ENCODE measurements at regions not wholly inside any gene's neighbourhood (a gene's known extent, or its start where the extent isn't known, plus 50 kb on each side); places are given as distances from the start of the nearest gene placed in this dataset.

- H4K20me1 ChIP-seq (ENCODE audit: insufficient read depth, low read length): no peaks in the 10 kb centered on the region
- no peaks in the 10 kb centered on the region for H3K9me3 ChIP-seq (replicated peaks in 1 of 2; ENCODE audit: control insufficient read depth in 1 of 2, insufficient read depth in 1 of 2, low read length in 2 of 2)
- no peaks in the 10 kb centered on the region for H3K4me1 Mint-ChIP-seq
- TF ChIP-seq CTCF (IDR thresholded peaks at IDR 0.05): no peak
- no peak overlapping the region for H3K4me3 Mint-ChIP-seq
- no peaks in the 10 kb centered on the region for H3K79me2 ChIP-seq (ENCODE audit: insufficient read depth, low read length)
- no peak overlapping the region for H3K27ac ChIP-seq (ENCODE audit: low read depth in 1 of 2, low read length in 2 of 2)
- WGBS (ENCODE audit: insufficient coverage): 87% methylated on average over 12 of the region's 18 CpGs
- H3K9me3 Mint-ChIP-seq: peaks cover 0 to 2% (median 0%) of the 10 kb centered on the region in 7 donors
- no peaks in the 10 kb centered on the region for H3K27me3 ChIP-seq (ENCODE audit: control insufficient read depth in 2 of 2, insufficient read depth in 2 of 2, low read length in 2 of 2)
- no peak overlapping the region for H3K4me3 ChIP-seq (replicated peaks in 1 of 3; ENCODE audit: low read depth in 2 of 3, low read length in 3 of 3)
- H3K27me3 Mint-ChIP-seq (ENCODE audit: low read depth in 3 of 3): peaks cover 4 to 9% (median 4%) of the 10 kb centered on the region in 3 donors
- no peak overlapping the region for H2AFZ ChIP-seq (ENCODE audit: insufficient read depth, low read depth, low read length, poor library complexity, severe bottlenecking)
- H3K9ac ChIP-seq (ENCODE audit: insufficient read depth, low read length, poor library complexity, severe bottlenecking): no peak overlapping the region
- H3K4me2 ChIP-seq (replicated peaks; ENCODE audit: extremely low read depth, low read length, poor library complexity, severe bottlenecking): no peak overlapping the region
- H3K36me3 ChIP-seq (replicated peaks in 1 of 2; ENCODE audit: control insufficient read depth in 1 of 2, insufficient read depth in 2 of 2, low read length in 2 of 2): no peaks in the 10 kb centered on the region
- no peaks in the 10 kb centered on the region for H3K4me1 ChIP-seq (ENCODE audit: control insufficient read depth in 1 of 2, insufficient read depth in 2 of 2, low read length in 2 of 2)
- no peak for DNase-seq
- no peak overlapping the region for H3K27ac Mint-ChIP-seq
- no peaks in the 10 kb centered on the region for H3K36me3 Mint-ChIP-seq
- intact Hi-C loops (cut with micrococcal nuclease): no loop called here
Observed at GRCh38 chr1:5502311-5503194, 489.7 kb downstream of the NPHP4 start.

GRCh38 chr1:5501206-5501930 lies 490.9 kb downstream of the NPHP4 start:
- Histone ChIP-seq H3K36me3 (replicated peaks in 1 of 2; ENCODE audit: control insufficient read depth in 1 of 2, insufficient read depth in 2 of 2, low read length in 2 of 2) (no peaks in the 10 kb centered on the region), H3K9me3 (replicated peaks in 1 of 2; ENCODE audit: control insufficient read depth in 1 of 2, insufficient read depth in 1 of 2, low read length in 2 of 2) (no peaks in the 10 kb centered on the region), H2AFZ (ENCODE audit: insufficient read depth, low read depth, low read length, poor library complexity, severe bottlenecking) (no peak overlapping the region), H3K9ac (ENCODE audit: insufficient read depth, low read length, poor library complexity, severe bottlenecking) (no peak overlapping the region), H3K4me3 (replicated peaks in 1 of 3; ENCODE audit: low read depth in 2 of 3, low read length in 3 of 3) (no peak overlapping the region), H3K4me2 (replicated peaks; ENCODE audit: extremely low read depth, low read length, poor library complexity, severe bottlenecking) (no peak overlapping the region), H4K20me1 (ENCODE audit: insufficient read depth, low read length) (no peaks in the 10 kb centered on the region), H3K27me3 (ENCODE audit: control insufficient read depth in 2 of 2, insufficient read depth in 2 of 2, low read length in 2 of 2) (no peaks in the 10 kb centered on the region), H3K27ac (ENCODE audit: low read depth in 1 of 2, low read length in 2 of 2) (no peak overlapping the region), H3K79me2 (ENCODE audit: insufficient read depth, low read length) (no peaks in the 10 kb centered on the region), H3K4me1 (ENCODE audit: control insufficient read depth in 1 of 2, insufficient read depth in 2 of 2, low read length in 2 of 2) (no peaks in the 10 kb centered on the region)
- H3K4me3 Mint-ChIP-seq: no peak overlapping the region
- H3K9me3 Mint-ChIP-seq: peaks cover 0 to under 1% (median 0%) of the 10 kb centered on the region in 7 donors
- intact Hi-C loops (cut with micrococcal nuclease): no loop called here
- H3K27me3 Mint-ChIP-seq (ENCODE audit: low read depth in 3 of 3): peaks cover 4 to 7% (median 7%) of the 10 kb centered on the region in 3 donors
- WGBS (ENCODE audit: insufficient coverage): 82% methylated on average over 12 of the region's 18 CpGs
- H3K36me3 Mint-ChIP-seq: no peaks in the 10 kb centered on the region
- H3K27ac Mint-ChIP-seq: no peak overlapping the region
- no peak for TF ChIP-seq CTCF (IDR thresholded peaks at IDR 0.05)
- H3K4me1 Mint-ChIP-seq: no peaks in the 10 kb centered on the region
- no peak for DNase-seq
